ENCODE measurements at regions not wholly inside any gene's neighbourhood (a gene's known extent, or its start where the extent isn't known, plus 50 kb on each side); places are given as distances from the start of the nearest gene placed in this dataset.

GRCh38 chr10:108597031-108597430 lies 1326.3 kb downstream of the XPNPEP1 start:
- TF ChIP-seq CTCF (conservative IDR thresholded peaks at IDR 0.05 in 1 of 2, IDR thresholded peaks at IDR 0.05 in 1 of 2; ENCODE audit: extremely low read depth in 1 of 2, insufficient read depth in 1 of 2, low read depth in 1 of 2, low read length in 2 of 2): no peak
- TF ChIP-seq EZH2 (IDR thresholded peaks at IDR 0.05; ENCODE audit: borderline replicate concordance, low read length): no peak
